SK-N-SH treated with all-trans-retinoic acid at 6 μM for 48 hours (cell line): ENCODE measurements at regions not wholly inside any gene's neighbourhood (a gene's known extent, or its start where the extent isn't known, plus 50 kb on each side); places are given as distances from the start of the nearest gene placed in this dataset.
"Not testable (repeated sequence)": the region's sequence is repeated elsewhere in the genome, so short reads cannot be mapped to it uniquely, and the experiment has no call there.

Source experiments
- ATAC-seq: fragments of 200-7000 bp; cut with Tn5 transposase; 3 replicates; pipeline ENCODE4 v1.9.1; 2020; ENCODE audit warnings: mild to moderate bottlenecking, moderate library complexity
- ARNTL ChIP-seq: fragments of 450-650 bp; formaldehyde crosslinking; IDR thresholded peaks from 2 replicates; pipeline ENCODE4 v1.5.0; 2020; ENCODE audit warnings: low read depth, mild to moderate bottlenecking, moderate library complexity, borderline replicate concordance
- BACH2 ChIP-seq: fragments of 250-450 bp; sonication (Bioruptor Pico); IDR thresholded peaks from 2 replicates; pipeline ENCODE4 v1.9.0; 2021; ENCODE audit warnings: mild to moderate bottlenecking, borderline replicate concordance
- CSDC2 ChIP-seq: fragments of 250-450 bp; sonication (Bioruptor Pico); IDR thresholded peaks from 2 replicates; pipeline ENCODE4 v1.5.0; 2020; ENCODE audit warnings: mild to moderate bottlenecking, moderate library complexity
- ESRRG ChIP-seq: fragments of 250-450 bp; sonication (Bioruptor Pico); IDR thresholded peaks from 2 replicates; pipeline ENCODE4 v1.6.1; 2021; ENCODE audit warnings: mild to moderate bottlenecking
- GLIS3 ChIP-seq: fragments of 250-450 bp; sonication (Bioruptor Pico); IDR thresholded peaks from 2 replicates; pipeline ENCODE4 v1.5.0; 2020; ENCODE audit warnings: mild to moderate bottlenecking, moderate library complexity
- ISL1 ChIP-seq: fragments of 250-450 bp; sonication (Bioruptor Pico); IDR thresholded peaks from 2 replicates; pipeline ENCODE4 v2.1.2; 2022; ENCODE audit warnings: mild to moderate bottlenecking, moderate library complexity
- PPARA ChIP-seq: fragments of 250-450 bp; sonication (Bioruptor Pico); IDR thresholded peaks from 2 replicates; pipeline ENCODE4 v1.5.0; 2020; ENCODE audit warnings: mild to moderate bottlenecking, borderline replicate concordance
- RARB ChIP-seq: fragments of 250-450 bp; sonication (Bioruptor Pico); IDR thresholded peaks from 2 replicates; pipeline ENCODE4 v1.8.0; 2021; ENCODE audit warnings: mild to moderate bottlenecking, moderate library complexity
- SNAI2 ChIP-seq: fragments of 250-450 bp; sonication (Bioruptor Pico); IDR thresholded peaks from 2 replicates; pipeline ENCODE4 v1.5.0; 2020; ENCODE audit warnings: mild to moderate bottlenecking, moderate library complexity
- TCF4 ChIP-seq: fragments of 250-450 bp; sonication (Bioruptor Pico); IDR thresholded peaks from 2 replicates; pipeline ENCODE4 v1.8.0; 2021; ENCODE audit warnings: mild to moderate bottlenecking, moderate library complexity, borderline replicate concordance
- ZFP3 ChIP-seq: fragments of 250-450 bp; sonication (Bioruptor Pico); IDR thresholded peaks from 2 replicates; pipeline ENCODE4 v1.5.0; 2020; ENCODE audit warnings: mild to moderate bottlenecking, moderate library complexity
- ZFP30 ChIP-seq: fragments of 450-650 bp; formaldehyde crosslinking; IDR thresholded peaks from 2 replicates; pipeline ENCODE4 v1.5.0; 2022; ENCODE audit warnings: mild to moderate bottlenecking, moderate library complexity
- ZNF565 ChIP-seq: fragments of 450-650 bp; formaldehyde crosslinking; conservative IDR thresholded peaks from 2 replicates; pipeline ENCODE4 v1.5.0; 2020; ENCODE audit warnings: low read depth, mild to moderate bottlenecking, moderate library complexity
- ZNF70 ChIP-seq: fragments of 450-650 bp; formaldehyde crosslinking; IDR thresholded peaks from 2 replicates; pipeline ENCODE4 v1.5.0; 2020; ENCODE audit warnings: mild to moderate bottlenecking, moderate library complexity
- TF ChIP-seq, protein P1 (sequence below): fragments of 250-450 bp; sonication (Bioruptor Pico); IDR thresholded peaks from 2 replicates; pipeline ENCODE4 v1.8.0; 2021; ENCODE audit warnings: low read depth, mild to moderate bottlenecking, moderate library complexity, borderline replicate concordance
- TF ChIP-seq, protein P2 (sequence below): fragments of 250-450 bp; sonication (Bioruptor Pico); IDR thresholded peaks from 2 replicates; pipeline ENCODE4 v1.5.1; 2021; ENCODE audit warnings: mild to moderate bottlenecking, moderate library complexity
- TF ChIP-seq, protein P3 (sequence below): fragments of 250-450 bp; sonication (Bioruptor Pico); IDR thresholded peaks from 2 replicates; pipeline ENCODE4 v1.8.0; 2020; ENCODE audit warnings: mild to moderate bottlenecking, moderate library complexity, borderline replicate concordance
- TF ChIP-seq, protein P4 (sequence below): fragments of 250-450 bp; sonication (Bioruptor Pico); IDR thresholded peaks from 2 replicates; pipeline ENCODE4 v1.5.0; 2020; ENCODE audit warnings: mild to moderate bottlenecking, moderate library complexity
- TF ChIP-seq, protein P5 (sequence below): fragments of 250-450 bp; sonication (Bioruptor Pico); IDR thresholded peaks from 2 replicates; pipeline ENCODE4 v1.5.1; 2020; ENCODE audit warnings: low read depth, mild to moderate bottlenecking, moderate library complexity

DNA sequence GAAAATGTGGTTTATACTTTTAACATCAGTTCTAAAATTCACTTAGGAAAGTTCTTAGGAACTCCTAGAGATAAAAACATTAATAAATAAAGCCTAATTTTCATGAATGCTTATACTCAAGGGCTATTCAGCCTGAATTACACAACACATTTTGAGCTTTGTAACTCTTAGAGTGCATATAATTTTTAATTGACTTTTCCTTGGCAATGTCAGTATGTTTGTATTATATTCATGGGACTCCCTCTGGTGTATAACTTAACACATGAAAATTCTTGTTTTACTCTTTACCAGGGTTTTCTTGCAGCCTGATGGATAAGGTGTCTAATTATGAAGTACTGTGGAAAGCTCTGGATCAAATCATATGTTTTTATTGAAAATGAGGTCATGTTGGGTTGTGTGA, 150.6 kb upstream of the HMGA2 start:
- TF ChIP-seq, protein P1, sequence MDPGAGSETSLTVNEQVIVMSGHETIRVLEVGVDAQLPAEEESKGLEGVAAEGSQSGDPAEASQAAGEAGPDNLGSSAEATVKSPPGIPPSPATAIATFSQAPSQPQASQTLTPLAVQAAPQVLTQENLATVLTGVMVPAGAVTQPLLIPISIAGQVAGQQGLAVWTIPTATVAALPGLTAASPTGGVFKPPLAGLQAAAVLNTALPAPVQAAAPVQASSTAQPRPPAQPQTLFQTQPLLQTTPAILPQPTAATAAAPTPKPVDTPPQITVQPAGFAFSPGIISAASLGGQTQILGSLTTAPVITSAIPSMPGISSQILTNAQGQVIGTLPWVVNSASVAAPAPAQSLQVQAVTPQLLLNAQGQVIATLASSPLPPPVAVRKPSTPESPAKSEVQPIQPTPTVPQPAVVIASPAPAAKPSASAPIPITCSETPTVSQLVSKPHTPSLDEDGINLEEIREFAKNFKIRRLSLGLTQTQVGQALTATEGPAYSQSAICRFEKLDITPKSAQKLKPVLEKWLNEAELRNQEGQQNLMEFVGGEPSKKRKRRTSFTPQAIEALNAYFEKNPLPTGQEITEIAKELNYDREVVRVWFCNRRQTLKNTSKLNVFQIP (CRISPR knock-in tag), result no peak
- TF ChIP-seq ZNF70 (CRISPR knock-in tag) (no peak), ZNF565 (no peak), GLIS3 (CRISPR knock-in tag) (no peak), ZFP3 (no peak)
- ATAC-seq, result peak; percentile 54

DNA sequence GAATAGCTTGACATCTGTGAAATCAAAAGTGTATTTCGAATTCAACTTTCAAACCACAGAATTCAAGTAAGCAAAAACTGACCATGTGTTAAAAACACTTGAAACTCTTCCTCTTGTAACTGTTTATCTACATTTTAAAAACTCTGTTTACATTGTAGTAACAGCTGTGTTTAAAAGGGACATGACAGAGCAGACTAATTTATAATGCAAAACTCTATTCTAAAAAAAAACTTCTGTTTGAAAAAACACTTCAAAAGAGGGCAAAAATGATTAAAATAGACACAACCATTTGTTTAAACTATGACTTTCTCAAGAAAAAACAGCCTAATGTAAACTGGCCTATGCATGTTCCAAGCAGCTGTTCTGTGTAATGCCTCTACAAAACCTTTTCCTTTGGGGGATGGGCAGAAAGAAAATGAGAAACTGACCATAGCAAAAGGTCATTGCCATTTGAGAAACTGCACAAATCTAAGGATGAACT, 149.1 kb upstream of the HMGA2 start:
- TF ChIP-seq ARNTL (CRISPR knock-in tag), result no peak
- TF ChIP-seq ISL1 (CRISPR knock-in tag), result no peak
- TF ChIP-seq, protein P1 (CRISPR knock-in tag), result no peak
- TF ChIP-seq, protein P2, sequence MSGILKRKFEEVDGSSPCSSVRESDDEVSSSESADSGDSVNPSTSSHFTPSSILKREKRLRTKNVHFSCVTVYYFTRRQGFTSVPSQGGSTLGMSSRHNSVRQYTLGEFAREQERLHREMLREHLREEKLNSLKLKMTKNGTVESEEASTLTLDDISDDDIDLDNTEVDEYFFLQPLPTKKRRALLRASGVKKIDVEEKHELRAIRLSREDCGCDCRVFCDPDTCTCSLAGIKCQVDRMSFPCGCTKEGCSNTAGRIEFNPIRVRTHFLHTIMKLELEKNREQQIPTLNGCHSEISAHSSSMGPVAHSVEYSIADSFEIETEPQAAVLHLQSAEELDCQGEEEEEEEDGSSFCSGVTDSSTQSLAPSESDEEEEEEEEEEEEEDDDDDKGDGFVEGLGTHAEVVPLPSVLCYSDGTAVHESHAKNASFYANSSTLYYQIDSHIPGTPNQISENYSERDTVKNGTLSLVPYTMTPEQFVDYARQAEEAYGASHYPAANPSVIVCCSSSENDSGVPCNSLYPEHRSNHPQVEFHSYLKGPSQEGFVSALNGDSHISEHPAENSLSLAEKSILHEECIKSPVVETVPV, result no peak
- no peak for TF ChIP-seq BACH2 (CRISPR knock-in tag)
- no peak for ATAC-seq

DNA sequence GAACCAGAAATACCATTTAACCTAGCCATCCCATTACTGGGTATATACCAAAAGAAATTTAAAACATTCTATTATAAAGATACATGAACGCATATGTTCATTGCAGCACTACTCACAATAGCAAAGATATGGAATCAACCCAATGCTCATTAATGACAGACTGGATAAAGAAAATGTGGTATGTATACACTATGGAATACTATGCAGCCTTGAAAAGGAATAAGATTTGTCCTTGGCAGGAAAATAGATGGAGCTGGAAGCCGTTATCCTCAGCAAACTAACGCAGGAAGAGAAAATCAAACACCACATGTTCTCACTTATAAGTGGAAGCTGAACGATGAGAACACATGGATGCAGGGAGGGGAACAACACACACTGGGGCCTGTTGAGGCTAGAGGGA, 146.1 kb upstream of the HMGA2 start:
- ATAC-seq, result not testable (repeated sequence)

DNA sequence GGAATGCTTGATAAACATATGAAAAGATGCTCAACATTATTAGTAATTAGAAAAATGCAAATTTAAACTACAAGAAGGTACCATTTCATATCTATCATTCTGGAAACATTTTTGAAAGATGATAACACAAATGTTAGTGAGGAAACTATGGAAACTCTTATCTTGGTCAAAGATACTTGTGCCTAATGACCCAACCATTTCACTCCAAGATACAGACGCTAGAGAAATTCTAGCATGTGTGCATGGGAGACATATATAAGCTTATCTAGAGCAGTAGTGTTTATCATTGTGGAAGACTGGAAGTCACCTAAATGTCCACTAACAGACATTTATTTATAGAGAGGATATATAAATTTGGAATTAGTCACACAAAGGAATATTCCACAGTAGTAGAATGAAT, 143.1 kb upstream of the HMGA2 start:
- TF ChIP-seq RARB (no peak), ZFP3 (no peak), TCF4 (CRISPR knock-in tag) (no peak), ESRRG (CRISPR knock-in tag) (no peak), PPARA (CRISPR knock-in tag) (no peak), GLIS3 (CRISPR knock-in tag) (no peak), SNAI2 (CRISPR knock-in tag) (no peak)
- TF ChIP-seq, protein P2, result no peak
- ATAC-seq, result no peak

DNA sequence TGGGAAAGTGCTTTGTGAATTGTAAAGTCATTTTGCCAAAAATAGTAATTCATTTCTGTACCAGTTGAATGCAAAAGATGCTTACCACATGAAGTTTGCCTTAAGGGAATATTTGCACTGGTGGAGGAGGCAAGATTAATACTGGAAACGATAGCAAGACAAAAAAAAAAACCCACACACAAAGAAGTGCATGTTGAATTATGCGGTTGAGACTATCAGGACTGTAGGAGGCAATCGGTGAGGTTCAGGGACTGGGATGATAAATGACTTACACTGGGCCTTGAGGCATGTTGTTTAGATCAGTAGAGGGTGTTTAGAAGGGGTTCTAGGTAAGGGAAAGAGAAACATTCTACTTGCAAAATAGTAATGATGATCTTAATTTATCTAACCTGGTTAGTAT, 142.2 kb upstream of the HMGA2 start:
- TF ChIP-seq CSDC2 (no peak), ZNF70 (CRISPR knock-in tag) (no peak), SNAI2 (CRISPR knock-in tag) (no peak), TCF4 (CRISPR knock-in tag) (no peak), ZFP30 (no peak), PPARA (CRISPR knock-in tag) (no peak), ESRRG (CRISPR knock-in tag) (no peak), ARNTL (CRISPR knock-in tag) (no peak), ISL1 (CRISPR knock-in tag) (no peak)
- TF ChIP-seq, protein P3, sequence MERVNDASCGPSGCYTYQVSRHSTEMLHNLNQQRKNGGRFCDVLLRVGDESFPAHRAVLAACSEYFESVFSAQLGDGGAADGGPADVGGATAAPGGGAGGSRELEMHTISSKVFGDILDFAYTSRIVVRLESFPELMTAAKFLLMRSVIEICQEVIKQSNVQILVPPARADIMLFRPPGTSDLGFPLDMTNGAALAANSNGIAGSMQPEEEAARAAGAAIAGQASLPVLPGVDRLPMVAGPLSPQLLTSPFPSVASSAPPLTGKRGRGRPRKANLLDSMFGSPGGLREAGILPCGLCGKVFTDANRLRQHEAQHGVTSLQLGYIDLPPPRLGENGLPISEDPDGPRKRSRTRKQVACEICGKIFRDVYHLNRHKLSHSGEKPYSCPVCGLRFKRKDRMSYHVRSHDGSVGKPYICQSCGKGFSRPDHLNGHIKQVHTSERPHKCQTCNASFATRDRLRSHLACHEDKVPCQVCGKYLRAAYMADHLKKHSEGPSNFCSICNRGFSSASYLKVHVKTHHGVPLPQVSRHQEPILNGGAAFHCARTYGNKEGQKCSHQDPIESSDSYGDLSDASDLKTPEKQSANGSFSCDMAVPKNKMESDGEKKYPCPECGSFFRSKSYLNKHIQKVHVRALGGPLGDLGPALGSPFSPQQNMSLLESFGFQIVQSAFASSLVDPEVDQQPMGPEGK (CRISPR knock-in tag), result no peak
- TF ChIP-seq, protein P4, sequence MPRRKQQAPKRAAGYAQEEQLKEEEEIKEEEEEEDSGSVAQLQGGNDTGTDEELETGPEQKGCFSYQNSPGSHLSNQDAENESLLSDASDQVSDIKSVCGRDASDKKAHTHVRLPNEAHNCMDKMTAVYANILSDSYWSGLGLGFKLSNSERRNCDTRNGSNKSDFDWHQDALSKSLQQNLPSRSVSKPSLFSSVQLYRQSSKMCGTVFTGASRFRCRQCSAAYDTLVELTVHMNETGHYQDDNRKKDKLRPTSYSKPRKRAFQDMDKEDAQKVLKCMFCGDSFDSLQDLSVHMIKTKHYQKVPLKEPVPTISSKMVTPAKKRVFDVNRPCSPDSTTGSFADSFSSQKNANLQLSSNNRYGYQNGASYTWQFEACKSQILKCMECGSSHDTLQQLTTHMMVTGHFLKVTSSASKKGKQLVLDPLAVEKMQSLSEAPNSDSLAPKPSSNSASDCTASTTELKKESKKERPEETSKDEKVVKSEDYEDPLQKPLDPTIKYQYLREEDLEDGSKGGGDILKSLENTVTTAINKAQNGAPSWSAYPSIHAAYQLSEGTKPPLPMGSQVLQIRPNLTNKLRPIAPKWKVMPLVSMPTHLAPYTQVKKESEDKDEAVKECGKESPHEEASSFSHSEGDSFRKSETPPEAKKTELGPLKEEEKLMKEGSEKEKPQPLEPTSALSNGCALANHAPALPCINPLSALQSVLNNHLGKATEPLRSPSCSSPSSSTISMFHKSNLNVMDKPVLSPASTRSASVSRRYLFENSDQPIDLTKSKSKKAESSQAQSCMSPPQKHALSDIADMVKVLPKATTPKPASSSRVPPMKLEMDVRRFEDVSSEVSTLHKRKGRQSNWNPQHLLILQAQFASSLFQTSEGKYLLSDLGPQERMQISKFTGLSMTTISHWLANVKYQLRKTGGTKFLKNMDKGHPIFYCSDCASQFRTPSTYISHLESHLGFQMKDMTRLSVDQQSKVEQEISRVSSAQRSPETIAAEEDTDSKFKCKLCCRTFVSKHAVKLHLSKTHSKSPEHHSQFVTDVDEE (CRISPR knock-in tag), result no peak
- TF ChIP-seq, protein P5, sequence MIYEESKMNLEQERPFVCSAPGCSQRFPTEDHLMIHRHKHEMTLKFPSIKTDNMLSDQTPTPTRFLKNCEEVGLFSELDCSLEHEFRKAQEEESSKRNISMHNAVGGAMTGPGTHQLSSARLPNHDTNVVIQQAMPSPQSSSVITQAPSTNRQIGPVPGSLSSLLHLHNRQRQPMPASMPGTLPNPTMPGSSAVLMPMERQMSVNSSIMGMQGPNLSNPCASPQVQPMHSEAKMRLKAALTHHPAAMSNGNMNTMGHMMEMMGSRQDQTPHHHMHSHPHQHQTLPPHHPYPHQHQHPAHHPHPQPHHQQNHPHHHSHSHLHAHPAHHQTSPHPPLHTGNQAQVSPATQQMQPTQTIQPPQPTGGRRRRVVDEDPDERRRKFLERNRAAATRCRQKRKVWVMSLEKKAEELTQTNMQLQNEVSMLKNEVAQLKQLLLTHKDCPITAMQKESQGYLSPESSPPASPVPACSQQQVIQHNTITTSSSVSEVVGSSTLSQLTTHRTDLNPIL (CRISPR knock-in tag), result no peak
- TF ChIP-seq, protein P2, result no peak
- no peak for ATAC-seq
